ENCODE measurements at regions not wholly inside any gene's neighbourhood (a gene's known extent, or its start where the extent isn't known, plus 50 kb on each side); places are given as distances from the start of the nearest gene placed in this dataset.
"Not testable (repeated sequence)": the region's sequence is repeated elsewhere in the genome, so short reads cannot be mapped to it uniquely, and the experiment has no call there.

DNA sequence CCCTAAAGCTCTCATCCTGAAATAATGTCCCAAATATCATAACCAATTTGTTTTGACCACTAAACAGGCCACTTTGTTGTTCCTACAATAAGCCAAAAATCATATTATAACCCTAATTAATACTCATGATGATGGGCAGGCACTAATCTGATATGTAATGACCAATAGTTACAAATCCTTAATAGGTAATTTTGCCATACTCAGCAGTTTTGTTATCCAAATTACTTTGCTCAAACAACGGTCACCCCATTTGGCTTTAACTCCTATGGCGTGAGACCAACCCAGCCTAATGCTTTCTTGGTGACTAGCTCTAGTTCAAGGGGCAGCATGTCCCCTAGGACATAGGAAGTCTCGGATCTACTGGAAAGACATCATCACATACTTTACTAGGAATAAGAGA, 123.2 kb upstream of the ID4 start:
- no peak for FAIRE-seq

GRCh38 chr6:19714434-19715166, 122.6 kb upstream of the ID4 start:
- no peak for FAIRE-seq

- FAIRE-seq, result no peak
Observed at GRCh38 chr6:19715167-19715551, 122.0 kb upstream of the ID4 start.

- FAIRE-seq, result no peak
Observed at GRCh38 chr6:19719691-19720128, 117.5 kb upstream of the ID4 start.

- FAIRE-seq, result no peak
Observed at GRCh38 chr6:19721766-19722377, 115.3 kb upstream of the ID4 start.

- no peak for FAIRE-seq
Observed at GRCh38 chr6:19722999-19723398, 114.2 kb upstream of the ID4 start.

- FAIRE-seq, result no peak
Observed at GRCh38 chr6:19723545-19723944, 113.6 kb upstream of the ID4 start.

GRCh38 chr6:19725436-19725835, 111.7 kb upstream of the ID4 start:
- not testable (repeated sequence) for FAIRE-seq

GRCh38 chr6:19731282-19731681, 105.9 kb upstream of the ID4 start:
- no peak for FAIRE-seq

DNA sequence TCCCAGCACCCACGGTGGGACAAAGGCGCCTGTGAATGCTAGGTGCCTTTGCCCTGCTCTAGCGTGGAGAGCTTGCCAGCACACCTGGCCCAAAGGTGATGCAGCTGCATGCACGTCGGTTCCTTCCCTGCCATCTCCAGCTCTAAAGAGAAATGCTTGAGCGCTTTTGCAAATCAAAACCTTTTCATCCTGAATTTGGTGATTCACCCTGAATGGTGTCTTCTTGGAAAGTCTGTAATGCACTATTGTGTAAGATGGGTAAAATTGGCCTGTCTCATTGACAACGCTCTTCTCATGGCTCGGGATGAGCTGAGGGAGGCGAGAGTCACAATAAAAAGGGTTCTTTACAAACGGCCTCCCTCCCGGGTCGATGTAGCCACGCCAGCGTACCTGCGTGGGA, 103.1 kb upstream of the ID4 start:
- no peak for FAIRE-seq

DNA sequence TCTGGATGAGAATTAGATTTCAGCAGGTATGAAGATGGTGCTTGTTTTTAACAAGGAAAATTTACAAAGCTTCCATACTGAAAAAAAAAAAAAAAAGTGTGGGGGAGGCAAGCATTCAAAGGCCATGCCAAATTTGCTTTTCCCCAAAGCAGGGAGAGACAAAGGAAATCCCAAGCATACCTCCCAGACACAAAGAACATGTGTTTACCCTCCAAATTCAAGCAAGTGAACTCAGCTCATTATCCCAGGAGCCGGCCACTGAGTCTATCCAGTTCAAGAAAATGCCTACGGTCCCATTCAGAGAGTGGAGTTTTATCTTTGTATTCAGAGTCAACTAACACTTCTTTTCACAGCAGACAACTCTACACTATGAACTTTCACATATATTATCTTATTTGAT, 102.7 kb upstream of the ID4 start:
- no peak for FAIRE-seq

GRCh38 chr6:19736066-19736465, 101.1 kb upstream of the ID4 start:
- no peak for FAIRE-seq

DNA sequence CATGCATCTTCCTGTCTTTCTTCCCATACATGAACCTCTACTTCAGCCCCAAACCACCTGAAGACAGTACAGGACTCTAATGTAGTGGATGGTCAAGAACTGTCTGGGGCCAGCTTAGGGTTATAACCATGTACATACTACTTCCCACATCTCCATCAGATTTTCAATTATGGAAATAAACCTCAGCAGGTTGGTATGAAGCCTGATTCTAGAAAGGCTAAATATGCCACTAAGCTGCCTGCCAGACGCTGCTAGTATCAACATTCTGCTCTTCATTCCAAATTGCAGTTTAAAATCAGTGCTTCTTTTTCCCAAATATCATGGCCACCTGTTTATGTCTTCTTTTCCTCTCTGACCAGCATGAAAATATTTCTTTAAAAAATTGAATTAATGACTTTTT, 99.2 kb upstream of the ID4 start:
- FAIRE-seq, result no peak

DNA sequence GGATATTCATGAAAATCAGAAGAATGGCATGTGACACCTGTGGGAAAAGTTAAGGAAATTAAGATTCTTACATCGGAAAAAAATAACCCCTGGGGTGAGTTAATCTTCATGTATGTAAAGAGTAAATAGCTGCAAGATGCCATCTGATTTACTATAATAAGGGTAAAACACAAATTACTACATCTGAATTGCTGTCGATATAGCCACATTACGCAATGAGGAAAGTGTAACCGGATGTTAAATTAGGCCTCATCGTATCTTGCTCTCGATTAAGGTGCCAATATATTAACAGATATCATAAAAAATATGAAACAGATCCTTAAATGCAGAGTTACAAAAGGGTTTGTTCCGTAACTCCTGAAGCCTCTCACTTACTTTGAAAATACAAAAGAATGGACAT, 87.4 kb upstream of the ID4 start:
- FAIRE-seq, result no peak

- FAIRE-seq, result no peak
Observed at GRCh38 chr6:19752746-19753145, 84.4 kb upstream of the ID4 start.

DNA sequence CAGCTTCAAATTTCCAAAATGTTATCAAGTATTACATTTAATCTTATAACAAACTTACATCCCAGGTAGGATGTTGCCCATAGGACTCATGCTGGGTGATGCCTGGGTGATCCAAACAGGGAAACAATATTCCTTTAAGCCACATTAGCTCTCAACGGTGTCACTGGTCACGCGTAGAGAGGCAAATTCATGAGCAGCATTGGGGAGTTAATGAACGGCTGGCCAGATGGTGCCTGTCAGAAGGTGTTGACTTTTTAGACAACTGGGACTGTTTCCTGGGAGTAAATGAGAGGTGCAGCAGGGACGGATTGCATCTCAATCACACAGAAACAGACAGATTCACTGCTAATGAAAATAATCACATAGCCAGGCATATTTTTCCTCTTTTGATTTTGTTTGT, 83.3 kb upstream of the ID4 start:
- FAIRE-seq, result no peak

DNA sequence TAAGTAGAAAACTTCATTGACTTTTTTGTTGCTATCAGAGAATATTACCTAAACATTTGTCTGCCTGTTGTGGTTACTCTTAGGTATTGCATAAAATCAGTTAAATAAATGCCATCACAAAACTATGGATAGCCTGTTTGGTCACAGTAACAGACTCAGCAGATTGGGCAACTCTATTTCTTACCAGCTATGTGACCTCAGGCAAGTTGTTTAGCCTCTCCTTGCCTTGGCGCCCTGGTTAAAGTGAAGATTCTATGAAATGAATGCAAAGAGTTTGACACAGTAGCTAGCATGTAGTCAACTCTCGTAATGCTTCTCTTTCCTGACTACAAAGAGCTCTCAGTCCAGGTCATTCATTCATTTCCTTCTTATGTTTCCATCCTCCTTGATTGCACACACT, 82.5 kb upstream of the ID4 start:
- FAIRE-seq, result no peak

- FAIRE-seq, result no peak
Observed at GRCh38 chr6:19755181-19755580, 82.0 kb upstream of the ID4 start.

- FAIRE-seq, result no peak
Observed at GRCh38 chr6:19757036-19757435, 80.1 kb upstream of the ID4 start.

GRCh38 chr6:19759117-19759880, 77.9 kb upstream of the ID4 start:
- FAIRE-seq, result no peak

GRCh38 chr6:19761121-19761520, 76.0 kb upstream of the ID4 start:
- FAIRE-seq, result no peak

- FAIRE-seq, result no peak
Observed at GRCh38 chr6:19771753-19772336, 65.3 kb upstream of the ID4 start.

GRCh38 chr6:19772891-19773290, 64.3 kb upstream of the ID4 start:
- no peak for FAIRE-seq

GRCh38 chr6:19781269-19781668, 55.9 kb upstream of the ID4 start:
- FAIRE-seq, result no peak

Measured in G401.6 (cell line).